ENCODE measurements at regions not wholly inside any gene's neighbourhood (a gene's known extent, or its start where the extent isn't known, plus 50 kb on each side); places are given as distances from the start of the nearest gene placed in this dataset.

DNA sequence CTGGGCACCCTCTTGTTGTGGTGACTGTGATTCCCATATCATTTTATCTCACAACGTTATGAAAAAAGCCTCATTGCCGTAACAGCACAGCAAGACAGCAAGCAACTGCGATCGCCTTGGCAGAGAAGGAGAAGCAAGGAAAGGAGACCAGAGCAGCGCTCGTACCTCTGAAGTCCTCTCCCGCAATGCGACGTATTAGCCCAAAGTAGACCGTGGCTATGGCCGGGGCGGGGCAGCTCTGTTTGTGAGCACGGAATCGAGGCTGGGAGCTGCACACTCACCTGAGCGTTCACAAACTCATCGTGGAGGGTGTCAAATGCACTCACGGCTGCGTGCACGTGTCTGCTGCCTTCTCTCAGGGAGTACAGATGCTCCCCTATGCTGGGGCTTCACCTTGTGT, 76.1 kb downstream of the YTHDF1 start:
- TF ChIP-seq, protein P1, sequence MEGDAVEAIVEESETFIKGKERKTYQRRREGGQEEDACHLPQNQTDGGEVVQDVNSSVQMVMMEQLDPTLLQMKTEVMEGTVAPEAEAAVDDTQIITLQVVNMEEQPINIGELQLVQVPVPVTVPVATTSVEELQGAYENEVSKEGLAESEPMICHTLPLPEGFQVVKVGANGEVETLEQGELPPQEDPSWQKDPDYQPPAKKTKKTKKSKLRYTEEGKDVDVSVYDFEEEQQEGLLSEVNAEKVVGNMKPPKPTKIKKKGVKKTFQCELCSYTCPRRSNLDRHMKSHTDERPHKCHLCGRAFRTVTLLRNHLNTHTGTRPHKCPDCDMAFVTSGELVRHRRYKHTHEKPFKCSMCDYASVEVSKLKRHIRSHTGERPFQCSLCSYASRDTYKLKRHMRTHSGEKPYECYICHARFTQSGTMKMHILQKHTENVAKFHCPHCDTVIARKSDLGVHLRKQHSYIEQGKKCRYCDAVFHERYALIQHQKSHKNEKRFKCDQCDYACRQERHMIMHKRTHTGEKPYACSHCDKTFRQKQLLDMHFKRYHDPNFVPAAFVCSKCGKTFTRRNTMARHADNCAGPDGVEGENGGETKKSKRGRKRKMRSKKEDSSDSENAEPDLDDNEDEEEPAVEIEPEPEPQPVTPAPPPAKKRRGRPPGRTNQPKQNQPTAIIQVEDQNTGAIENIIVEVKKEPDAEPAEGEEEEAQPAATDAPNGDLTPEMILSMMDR (IDR thresholded peaks at IDR 0.05) = no peak
- TF ChIP-seq POLR2A (IDR thresholded peaks at IDR 0.05) = no peak
- no peak for TF ChIP-seq EP300 (IDR thresholded peaks at IDR 0.05)
